Gastrocnemius medialis (tissue), 4 donors: ENCODE measurements at regions not wholly inside any gene's neighbourhood (a gene's known extent, or its start where the extent isn't known, plus 50 kb on each side); places are given as distances from the start of the nearest gene placed in this dataset.

Experiments
- ATAC-seq, 2 donors: fragments of 150-250 bp; one replicate each; pipeline ENCODE4 v1.9.1; 2016
- DNase-seq, 2 donors: peaks; one replicate each; pipeline ENCODE4 v3.0.0-alpha.2; 2019
- H3K27ac ChIP-seq, 4 donors: fragments of 200-600 bp; sonication (generic); 1 replicate in 1 of 4; 2 replicates in 3 of 4; pipeline ENCODE4 v1.5.1; 2016 to 2018; ENCODE audit warnings: mild to moderate bottlenecking in 2 of 4, moderate library complexity in 1 of 4
- H3K27me3 ChIP-seq, 3 donors: fragments of 200-600 bp; sonication (generic) in 2 of 3; 1 replicate in 1 of 3; 2 replicates in 2 of 3; pipeline versions ENCODE4 v1.5.1 to v1.6.0; 2016 to 2019; ENCODE audit warnings: mild to moderate bottlenecking in 1 of 3, moderate library complexity in 1 of 3
- H3K36me3 ChIP-seq, 2 donors: fragments of 200-600 bp; sonication (generic) in 1 of 2; one replicate each; pipeline ENCODE4 v1.5.1; 2017 to 2018
- H3K4me1 ChIP-seq, 2 donors: fragments of 200-600 bp; sonication (generic) in 1 of 2; one replicate each; pipeline ENCODE4 v1.5.1; 2016 to 2017; ENCODE audit warnings: mild to moderate bottlenecking in 2 of 2
- H3K4me3 ChIP-seq, 4 donors: fragments of 200-600 bp; sonication (generic) in 3 of 4; 1 replicate in 1 of 4; 2 replicates in 3 of 4; pipeline ENCODE4 v1.5.1; 2016 to 2019; ENCODE audit warnings: mild to moderate bottlenecking in 2 of 4
- H3K9me3 ChIP-seq, 3 donors: fragments of 200-600 bp; sonication (generic) in 2 of 3; 1 replicate in 1 of 3; 2 replicates in 2 of 3; pipeline ENCODE4 v1.5.1; 2016 to 2019
- CTCF ChIP-seq, 5 experiments: fragments of 450-650 bp in 3 of 5; fragments of 200-600 bp in 2 of 5; sonication (generic) in 2 of 5; IDR thresholded peaks in 4 of 5; conservative IDR thresholded peaks in 1 of 5; 1 replicate in 4 of 5; 2 replicates in 1 of 5; pipeline ENCODE4 v1.5.1; 2016 to 2019; ENCODE audit warnings: antibody characterized with exemption in 5 of 5, mild to moderate bottlenecking in 3 of 5, moderate library complexity in 3 of 5
- POLR2A ChIP-seq, 2 donors: fragments of 450-650 bp; IDR thresholded peaks; one replicate each; pipeline ENCODE4 v1.6.1; 2017; ENCODE audit warnings: antibody characterized with exemption in 2 of 2, mild to moderate bottlenecking in 2 of 2, moderate library complexity in 2 of 2
- in situ Hi-C, 4 donors: fragments of 200-750 bp; cut with MboI; loops; one replicate each; pipeline versions ENCODE4 v1.15.0 to v1.8.0; 2017; ENCODE audit warnings: low sequenced_read_pairs in 4 of 4
- intact Hi-C: fragments of 100-400 bp; cut with DNase I; formaldehyde crosslinking; loops from one replicate; pipeline ENCODE4 v1.15.1; 2023; ENCODE audit warnings: low total_unique reads

GRCh38 chr20:51176876-51177275, 154.0 kb upstream of the KCNG1 start:
- Histone ChIP-seq H3K36me3 (no peaks in the 10 kb centered on the region), H3K4me3 (no peak overlapping the region), H3K27me3 (no peaks in the 10 kb centered on the region), H3K4me1 (no peaks in the 10 kb centered on the region), H3K9me3 (no peaks in the 10 kb centered on the region), H3K27ac (no peak overlapping the region)
- no peak for ATAC-seq
- no peak for DNase-seq
- TF ChIP-seq CTCF (IDR thresholded peaks at IDR 0.05 in 4 of 5, conservative IDR thresholded peaks at IDR 0.05 in 1 of 5) (no peak), POLR2A (IDR thresholded peaks at IDR 0.05) (no peak)
- intact Hi-C loops (no loop called here), in situ Hi-C loops (no loop called here)

GRCh38 chr20:51176446-51176845, 153.5 kb upstream of the KCNG1 start:
- no peak overlapping the region for H3K27ac ChIP-seq
- no peak for ATAC-seq
- no peak for TF ChIP-seq POLR2A (IDR thresholded peaks at IDR 0.05)
- no peak for TF ChIP-seq CTCF (IDR thresholded peaks at IDR 0.05 in 4 of 5, conservative IDR thresholded peaks at IDR 0.05 in 1 of 5)
- H3K4me3 ChIP-seq: no peak overlapping the region
- no peaks in the 10 kb centered on the region for H3K36me3 ChIP-seq
- in situ Hi-C loops: no loop called here
- DNase-seq: no peak
- H3K27me3 ChIP-seq: no peaks in the 10 kb centered on the region
- H3K4me1 ChIP-seq: no peaks in the 10 kb centered on the region
- H3K9me3 ChIP-seq: no peaks in the 10 kb centered on the region
- intact Hi-C loops: no loop called here

GRCh38 chr20:51175724-51176123, 152.8 kb upstream of the KCNG1 start:
- Histone ChIP-seq H3K4me3 (no peak overlapping the region), H3K36me3 (no peaks in the 10 kb centered on the region), H3K4me1 (no peaks in the 10 kb centered on the region), H3K27me3 (no peaks in the 10 kb centered on the region), H3K9me3 (no peaks in the 10 kb centered on the region), H3K27ac (no peak overlapping the region)
- no peak for TF ChIP-seq POLR2A (IDR thresholded peaks at IDR 0.05)
- no peak for TF ChIP-seq CTCF (IDR thresholded peaks at IDR 0.05 in 4 of 5, conservative IDR thresholded peaks at IDR 0.05 in 1 of 5)
- intact Hi-C loops (no loop called here), in situ Hi-C loops (no loop called here)
- no peak for DNase-seq
- no peak for ATAC-seq

- Histone ChIP-seq H3K36me3 (no peaks in the 10 kb centered on the region), H3K4me1 (no peaks in the 10 kb centered on the region), H3K9me3 (no peaks in the 10 kb centered on the region), H3K27me3 (no peaks in the 10 kb centered on the region), H3K27ac (no peak overlapping the region), H3K4me3 (no peak overlapping the region)
- in situ Hi-C loops (no loop called here), intact Hi-C loops (no loop called here)
- no peak for ATAC-seq
- no peak for DNase-seq
- TF ChIP-seq CTCF (IDR thresholded peaks at IDR 0.05 in 4 of 5, conservative IDR thresholded peaks at IDR 0.05 in 1 of 5) (no peak), POLR2A (IDR thresholded peaks at IDR 0.05) (no peak)
Observed at GRCh38 chr20:51175156-51175555, 152.2 kb upstream of the KCNG1 start.

- no peak overlapping the region for H3K4me3 ChIP-seq
- ATAC-seq (no peak), DNase-seq (no peak)
- no peaks in the 10 kb centered on the region for H3K4me1 ChIP-seq
- no peaks in the 10 kb centered on the region for H3K36me3 ChIP-seq
- H3K27me3 ChIP-seq: no peaks in the 10 kb centered on the region
- H3K9me3 ChIP-seq: no peaks in the 10 kb centered on the region
- TF ChIP-seq POLR2A (IDR thresholded peaks at IDR 0.05) (no peak), CTCF (IDR thresholded peaks at IDR 0.05 in 4 of 5, conservative IDR thresholded peaks at IDR 0.05 in 1 of 5) (no peak)
- no peak overlapping the region for H3K27ac ChIP-seq
- intact Hi-C loops (no loop called here), in situ Hi-C loops (no loop called here)
Observed at GRCh38 chr20:51174536-51174935, 151.6 kb upstream of the KCNG1 start.
